NCI-H1092 (cell line): ENCODE measurements at regions not wholly inside any gene's neighbourhood (a gene's known extent, or its start where the extent isn't known, plus 50 kb on each side); places are given as distances from the start of the nearest gene placed in this dataset.

Source experiments
- DNase-seq: peaks from one replicate; lab custom pipeline; 2025; lab: John Stamatoyannopoulos, UW

GRCh38 chr17:55634702-55635101, 88.0 kb downstream of the TMEM100 start:
- no peak for DNase-seq

- DNase-seq = no peak
Measured at GRCh38 chr17:55632893-55633292, 89.8 kb downstream of the TMEM100 start.

GRCh38 chr17:55632236-55632635, 90.4 kb downstream of the TMEM100 start:
- DNase-seq = no peak

- no peak for DNase-seq
Measured at GRCh38 chr17:55629995-55630394, 92.7 kb downstream of the TMEM100 start.

GRCh38 chr17:55625521-55625920, 97.1 kb downstream of the TMEM100 start:
- no peak for DNase-seq

GRCh38 chr17:55624772-55625433, 97.8 kb downstream of the TMEM100 start:
- no peak for DNase-seq

GRCh38 chr17:55622547-55622946, 100.1 kb downstream of the TMEM100 start:
- DNase-seq = no peak

GRCh38 chr17:55620945-55621344, 101.7 kb downstream of the TMEM100 start:
- DNase-seq = no peak

- no peak for DNase-seq
Measured at GRCh38 chr17:55620023-55620422, 102.6 kb downstream of the TMEM100 start.

- DNase-seq = no peak
Measured at GRCh38 chr17:55617441-55617840, 105.2 kb downstream of the TMEM100 start.

- DNase-seq = no peak
Measured at GRCh38 chr17:55614061-55614460, 102.8 kb upstream of the SMIM36 start.

GRCh38 chr17:55612691-55613141, 101.5 kb upstream of the SMIM36 start:
- DNase-seq = no peak

- peak; percentile 38 for DNase-seq
Measured at GRCh38 chr17:55607731-55608341, 96.6 kb upstream of the SMIM36 start.

- peak; percentile 2 for DNase-seq
Measured at GRCh38 chr17:55606488-55606815, 95.2 kb upstream of the SMIM36 start.

GRCh38 chr17:55605705-55606487, 94.6 kb upstream of the SMIM36 start:
- no peak for DNase-seq

GRCh38 chr17:55601874-55602364, 90.7 kb upstream of the SMIM36 start:
- peak; percentile 19 for DNase-seq

- DNase-seq = no peak
Measured at GRCh38 chr17:55598495-55598894, 87.2 kb upstream of the SMIM36 start.

GRCh38 chr17:55588446-55589242, 77.4 kb upstream of the SMIM36 start:
- no peak for DNase-seq

- no peak for DNase-seq
Measured at GRCh38 chr17:55587608-55588139, 76.4 kb upstream of the SMIM36 start.

- no peak for DNase-seq
Measured at GRCh38 chr17:55585629-55586028, 74.4 kb upstream of the SMIM36 start.

GRCh38 chr17:55584861-55585260, 73.6 kb upstream of the SMIM36 start:
- DNase-seq = no peak
